HCT116 (cell line): ENCODE measurements at regions not wholly inside any gene's neighbourhood (a gene's known extent, or its start where the extent isn't known, plus 50 kb on each side); places are given as distances from the start of the nearest gene placed in this dataset.

Source experiments
- ATF3 ChIP-seq: IDR thresholded peaks from 2 replicates; pipeline ENCODE4 v1.6.1; 2012
- CEBPB ChIP-seq: IDR thresholded peaks from 2 replicates; pipeline ENCODE4 v1.6.1; 2012; ENCODE audit warnings: low read depth
- CTCF ChIP-seq, 3 experiments: fragments of 200-600 bp in 1 of 3; sonication (generic) in 1 of 3; IDR thresholded peaks in 2 of 3; conservative IDR thresholded peaks in 1 of 3; 2 replicates each; pipeline ENCODE4 v1.5.1; 2012 to 2017; ENCODE audit warnings: low read depth in 2 of 3, low read length in 2 of 3, antibody characterized with exemption in 1 of 3, borderline replicate concordance in 1 of 3, control low read depth in 1 of 3, mild to moderate bottlenecking in 1 of 3, mixed read lengths in 1 of 3, mixed run types in 1 of 3, moderate library complexity in 1 of 3; ENCODE audit not compliant: insufficient read depth in 1 of 3
- EZH2phosphoT487 ChIP-seq: fragments of 200-600 bp; IDR thresholded peaks from 2 replicates; pipeline ENCODE4 v1.6.1; 2018; ENCODE audit warnings: antibody characterized with exemption, borderline replicate concordance
- POLR2A ChIP-seq: IDR thresholded peaks from 2 replicates; pipeline ENCODE4 v1.7.0; 2011; ENCODE audit warnings: borderline replicate concordance; ENCODE audit not compliant: insufficient read depth, insufficient read length; ENCODE audit errors: extremely low read depth
- REST ChIP-seq: IDR thresholded peaks from 2 replicates; pipeline ENCODE4 v1.6.1; 2012; ENCODE audit warnings: low read depth

DNA sequence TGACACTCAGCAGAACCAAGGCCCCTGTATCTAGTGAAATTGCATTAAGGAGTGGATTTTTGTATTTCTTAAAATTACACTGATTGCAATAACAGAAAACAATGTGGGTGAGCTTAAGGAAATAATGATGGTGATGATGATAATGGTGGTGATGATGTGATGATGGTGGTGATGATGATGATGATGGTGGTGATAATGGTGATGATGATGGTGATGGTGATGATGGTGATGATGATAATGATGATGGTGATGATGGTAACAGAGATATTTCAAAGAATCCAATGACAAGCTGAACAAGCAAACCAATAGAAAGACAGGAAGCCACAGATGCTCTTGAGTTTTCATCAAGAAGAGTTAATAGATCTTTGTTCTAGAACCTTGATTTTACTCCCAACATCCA lies 630.7 kb upstream of the AUTS2 start:
- no peak for TF ChIP-seq CTCF (IDR thresholded peaks at IDR 0.05 in 2 of 3, conservative IDR thresholded peaks at IDR 0.05 in 1 of 3; ENCODE audit: borderline replicate concordance in 1 of 3, insufficient read depth in 1 of 3, low read depth in 2 of 3, low read length in 2 of 3)
- TF ChIP-seq REST = no peak
- TF ChIP-seq ATF3 = no peak
- no peak for TF ChIP-seq POLR2A
- no peak for TF ChIP-seq CEBPB
- TF ChIP-seq EZH2phosphoT487 = no peak
